Urothelium cell line (cell line): ENCODE measurements at regions not wholly inside any gene's neighbourhood (a gene's known extent, or its start where the extent isn't known, plus 50 kb on each side); places are given as distances from the start of the nearest gene placed in this dataset.

Experiments
- DNase-seq: peaks from one replicate; pipeline ENCODE4 v3.0.0; 2011; ENCODE audit warnings: low spot score, mixed read lengths
- FAIRE-seq: peaks from 2 replicates; lab custom pipeline; 2011; peaks lifted over from hg19 to GRCh38; lab: Jason Lieb, UNC

DNA sequence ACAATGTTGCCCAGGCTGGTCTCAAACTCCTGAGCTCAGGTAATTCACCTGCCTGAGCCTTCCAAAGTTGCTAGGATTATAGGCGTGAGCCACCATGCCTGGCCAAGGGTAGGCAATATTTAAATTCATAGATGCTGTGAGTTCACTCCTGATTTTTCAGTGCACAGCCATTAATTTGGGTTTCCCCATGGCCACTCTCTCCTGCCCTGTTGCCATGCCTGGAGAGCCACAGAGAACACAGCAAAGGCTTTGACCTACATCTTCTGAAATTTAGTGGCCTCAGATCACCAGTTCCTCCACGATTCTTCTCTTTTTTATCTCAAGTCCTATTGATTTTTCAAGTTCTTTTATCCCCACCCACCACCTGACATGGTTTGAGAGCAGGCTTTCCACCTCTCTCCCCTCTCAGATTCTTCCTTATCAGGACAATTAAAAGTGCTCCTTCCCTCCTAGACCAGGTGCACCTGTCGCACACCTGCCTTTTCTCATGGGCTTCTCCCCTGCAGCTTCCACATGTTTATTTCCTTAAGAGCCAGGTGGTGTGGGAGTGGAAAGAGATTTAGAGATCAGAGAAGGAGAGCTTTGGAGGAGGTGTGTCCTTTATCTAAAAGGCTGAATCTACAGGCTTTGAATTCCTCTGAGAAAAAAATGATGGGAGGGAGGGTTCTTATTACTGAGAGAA lies 123.8 kb downstream of the ADRA2A start:
- no peak for DNase-seq
- no peak for FAIRE-seq

DNA sequence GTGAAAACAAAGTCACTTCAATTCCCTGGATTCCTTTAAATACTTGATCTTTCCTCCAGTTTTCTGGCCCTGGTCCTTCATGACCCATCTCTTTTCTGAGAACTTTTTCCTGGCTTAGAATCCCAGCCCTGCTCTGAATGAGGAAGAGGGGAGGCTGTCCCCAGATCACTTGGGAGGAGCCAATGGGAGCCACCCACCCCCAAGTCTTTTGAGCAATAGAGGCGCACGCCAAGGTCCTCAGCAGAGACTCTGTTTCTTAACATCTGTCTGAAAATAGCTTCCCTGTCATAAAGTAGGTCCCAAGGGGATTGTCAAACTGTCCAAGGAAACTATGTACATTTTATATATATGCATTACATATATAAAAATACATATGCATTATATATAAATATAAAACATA lies 126.8 kb downstream of the ADRA2A start:
- FAIRE-seq, result no peak
- DNase-seq, result no peak

DNA sequence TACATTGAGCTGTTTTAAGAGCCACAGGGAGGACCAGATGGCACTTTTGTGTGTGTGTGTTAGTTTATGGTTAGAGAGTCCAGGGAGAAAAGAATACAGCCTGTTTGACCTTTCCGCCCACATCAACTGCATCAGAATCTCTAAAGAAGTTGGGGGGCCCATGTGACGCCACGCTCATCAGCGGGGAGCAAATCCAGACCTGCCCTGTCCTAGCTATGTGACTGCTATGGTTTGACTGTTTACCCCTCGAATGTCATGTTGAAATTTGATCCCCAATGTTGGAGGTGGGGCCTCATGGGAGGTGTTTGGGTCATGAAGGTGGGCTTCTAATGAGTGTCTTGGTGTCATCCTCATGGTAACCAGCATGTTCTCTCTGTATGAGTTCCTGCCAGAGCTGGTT lies 128.0 kb downstream of the ADRA2A start:
- FAIRE-seq (no peak), DNase-seq (no peak)

DNA sequence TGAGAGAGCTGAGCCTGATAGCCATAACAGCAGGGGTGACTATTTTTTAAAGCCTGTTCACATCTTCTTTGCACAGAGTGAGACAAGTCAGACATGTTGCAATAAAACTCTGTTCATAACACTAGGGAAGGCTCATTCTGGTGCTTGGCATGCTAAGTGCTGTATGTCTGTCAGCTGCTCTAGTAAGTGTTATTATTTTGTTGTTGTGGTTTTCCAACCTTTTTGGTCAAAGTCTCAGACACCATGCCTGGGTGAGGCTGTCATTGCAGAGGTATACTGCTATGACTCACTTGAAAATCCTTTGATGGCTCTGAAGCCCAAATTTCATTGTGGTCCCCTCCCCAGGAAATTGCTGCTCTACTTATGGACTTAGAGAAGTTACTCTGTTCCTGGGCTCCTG lies 129.7 kb downstream of the ADRA2A start:
- DNase-seq, result peak; percentile 25
- peak; percentile 35 for FAIRE-seq

DNA sequence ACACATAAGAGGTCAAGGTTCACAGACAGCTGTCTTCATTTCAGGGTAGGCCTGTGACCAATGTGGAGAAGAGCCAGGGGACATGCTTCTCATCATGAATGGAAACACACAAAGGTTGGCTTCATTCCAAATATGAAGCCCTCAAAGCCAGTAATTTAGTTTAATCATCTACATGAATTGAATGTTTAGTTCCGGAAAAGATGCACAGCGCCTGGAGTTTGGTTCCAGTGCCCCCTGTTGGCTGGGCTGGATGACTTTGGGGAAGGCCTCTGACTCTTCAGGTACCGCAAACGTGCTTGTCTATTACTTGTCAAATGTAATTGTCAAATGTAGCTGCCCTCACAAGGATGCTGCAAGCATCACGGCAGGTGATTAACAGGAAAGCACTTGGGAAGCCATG lies 130.7 kb downstream of the ADRA2A start:
- DNase-seq (no peak), FAIRE-seq (no peak)

DNA sequence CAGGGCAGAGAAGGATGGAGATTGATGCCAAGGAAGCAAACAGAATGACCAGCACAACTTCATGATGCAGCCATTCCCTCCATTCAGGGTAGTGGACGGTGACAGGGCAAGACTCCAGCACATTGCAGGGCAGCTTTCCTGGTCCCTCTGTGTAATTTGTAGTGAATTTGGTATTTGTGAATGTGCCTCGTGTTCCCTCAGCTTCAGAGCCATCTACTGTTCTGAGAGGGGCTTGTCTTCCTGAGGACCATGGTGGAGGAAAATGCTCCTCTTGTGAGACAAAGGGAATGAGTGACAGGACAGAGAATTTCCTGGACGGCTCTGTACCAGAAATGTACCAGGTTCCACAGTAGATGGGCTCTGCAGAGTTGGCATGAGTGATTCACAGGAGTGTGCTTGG lies 132.1 kb downstream of the ADRA2A start:
- no peak for FAIRE-seq
- no peak for DNase-seq

DNA sequence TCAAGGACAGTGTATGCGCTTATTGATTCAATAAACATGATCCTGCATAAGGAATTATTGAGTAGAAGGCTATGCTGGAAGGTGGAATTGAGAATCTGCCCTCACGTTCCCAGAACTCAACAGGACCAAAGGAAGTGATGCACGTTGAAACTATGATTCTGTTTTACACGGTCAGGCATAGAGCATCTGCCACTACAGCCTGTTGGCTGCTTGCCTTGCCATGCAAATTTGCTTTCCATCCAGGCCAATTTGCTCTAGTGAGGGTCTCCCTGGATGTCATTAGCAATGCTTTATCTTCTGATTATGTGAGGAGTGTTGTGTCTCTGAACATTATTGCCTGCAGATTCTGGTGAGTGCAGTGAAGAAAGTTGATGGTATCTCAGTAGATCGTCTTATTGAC lies 132.9 kb downstream of the ADRA2A start:
- peak; percentile 48 for FAIRE-seq
- no peak for DNase-seq

DNA sequence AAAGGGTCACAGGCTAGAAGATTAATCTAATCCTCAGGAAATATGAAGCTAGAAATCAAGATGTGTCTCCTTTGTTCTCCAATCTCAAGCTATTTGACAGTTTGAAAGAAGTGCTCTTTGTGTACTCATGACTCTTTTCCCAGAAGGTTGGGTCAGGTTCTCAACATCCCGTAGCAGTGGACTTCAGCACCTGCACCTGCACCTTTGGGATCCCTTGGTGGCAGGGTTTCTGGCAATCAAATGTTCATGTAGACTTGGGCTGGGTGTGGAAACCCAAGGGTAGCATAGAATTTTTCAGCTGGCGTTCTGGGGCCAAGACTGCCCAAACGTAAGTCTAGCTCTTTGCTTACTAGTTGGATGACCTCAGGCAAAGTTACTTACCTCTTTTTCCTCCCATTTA lies 134.4 kb downstream of the ADRA2A start:
- FAIRE-seq (no peak), DNase-seq (no peak)

DNA sequence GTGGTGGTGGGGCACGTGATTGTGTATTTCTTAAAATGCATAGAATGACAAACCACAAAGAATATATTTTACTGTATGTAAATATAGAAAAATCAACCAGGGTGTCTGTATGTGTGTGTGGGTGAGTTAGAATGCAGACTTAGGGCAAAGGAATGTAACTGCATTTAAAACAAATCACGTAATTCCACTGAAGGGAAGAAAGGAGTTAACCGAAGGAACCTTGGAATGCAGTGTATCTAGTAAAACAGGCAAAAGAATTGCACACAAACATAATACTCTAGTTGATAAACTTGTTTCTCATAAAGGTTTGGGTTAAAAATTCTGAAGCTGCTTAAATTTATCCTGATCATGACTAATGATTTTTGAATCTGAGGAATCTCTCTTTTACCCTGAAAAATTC lies 134.9 kb downstream of the ADRA2A start:
- DNase-seq (peak; percentile 41), FAIRE-seq (no peak)

DNA sequence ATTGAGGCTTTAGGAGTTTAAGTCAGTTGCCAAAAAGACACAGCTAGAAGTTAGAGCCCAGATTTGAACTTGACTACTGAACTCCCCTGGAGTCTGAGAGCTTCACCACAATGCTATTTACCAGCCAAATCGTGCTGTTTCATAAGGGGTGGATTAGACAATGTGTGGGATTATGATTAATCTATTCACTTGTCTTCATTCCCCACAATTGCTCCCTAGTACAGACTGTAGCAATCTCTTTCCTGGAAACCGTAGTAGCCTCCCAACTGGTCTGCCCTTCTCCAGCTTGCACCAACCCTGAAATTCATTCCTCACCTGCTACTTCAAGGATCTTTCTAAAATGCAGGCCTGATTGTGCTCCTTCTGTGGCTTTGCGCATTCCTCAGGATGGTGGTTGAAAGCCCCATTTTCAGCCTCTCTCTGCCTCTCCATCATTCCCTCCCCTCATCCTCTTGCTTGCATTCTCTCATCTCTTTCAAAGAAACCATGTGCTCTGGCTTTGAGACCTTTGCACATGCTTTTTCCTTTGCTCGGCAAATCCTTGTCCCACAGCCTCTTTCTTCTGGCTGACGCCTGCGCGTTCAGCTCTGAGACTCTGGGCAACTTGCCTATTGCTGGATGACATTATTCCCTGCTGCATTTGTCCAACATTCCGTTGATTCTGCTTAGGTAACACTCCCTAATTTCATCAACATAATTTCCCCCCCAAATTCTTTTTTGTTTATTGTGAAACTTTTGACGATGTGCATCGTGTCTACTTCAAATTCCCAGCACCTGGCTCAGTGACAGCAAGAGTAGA lies 145.1 kb downstream of the ADRA2A start:
- FAIRE-seq, result no peak

DNA sequence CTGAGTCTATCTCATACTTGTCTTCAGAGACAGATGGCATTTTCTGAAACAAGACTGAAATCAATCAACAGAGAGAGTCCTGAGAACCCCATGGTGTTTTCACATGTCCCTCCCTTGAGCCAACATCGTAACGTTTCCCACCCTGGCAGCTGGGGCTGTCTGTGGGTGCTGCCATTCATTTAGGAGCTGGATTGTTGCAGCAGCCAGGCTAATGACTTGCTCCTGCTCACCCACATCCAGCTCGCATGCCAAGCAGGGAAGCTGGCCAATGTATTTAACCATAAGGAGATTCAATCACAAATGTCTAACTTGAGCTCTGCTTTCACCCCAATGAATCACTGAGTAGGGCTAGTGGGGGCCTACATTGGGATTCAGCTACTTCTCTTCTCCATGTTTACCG lies 146.1 kb downstream of the ADRA2A start:
- FAIRE-seq (no peak), DNase-seq (no peak)

More for the DNA sequence above, 145.1 kb downstream of the ADRA2A start:
- DNase-seq, result no peak

DNA sequence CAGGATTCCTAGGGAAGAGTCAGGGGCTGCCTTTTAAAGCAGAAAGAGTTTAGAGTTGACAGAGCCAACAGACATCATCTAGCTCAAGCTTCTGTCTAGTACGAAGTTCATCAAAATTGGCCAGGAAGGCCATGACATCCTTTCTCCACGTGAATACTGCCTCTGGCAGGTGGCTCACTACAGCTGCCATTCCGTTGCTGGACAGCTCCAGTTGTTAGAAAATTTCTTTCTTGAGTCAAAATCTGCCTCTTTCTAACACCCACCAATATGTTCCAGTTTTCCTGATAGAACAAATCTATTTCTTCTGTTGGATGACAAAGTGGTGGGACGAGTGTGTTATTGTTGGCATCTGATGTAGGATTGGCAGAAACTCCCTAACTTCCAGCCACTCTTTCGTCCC lies 154.9 kb downstream of the ADRA2A start:
- no peak for FAIRE-seq
- no peak for DNase-seq

DNA sequence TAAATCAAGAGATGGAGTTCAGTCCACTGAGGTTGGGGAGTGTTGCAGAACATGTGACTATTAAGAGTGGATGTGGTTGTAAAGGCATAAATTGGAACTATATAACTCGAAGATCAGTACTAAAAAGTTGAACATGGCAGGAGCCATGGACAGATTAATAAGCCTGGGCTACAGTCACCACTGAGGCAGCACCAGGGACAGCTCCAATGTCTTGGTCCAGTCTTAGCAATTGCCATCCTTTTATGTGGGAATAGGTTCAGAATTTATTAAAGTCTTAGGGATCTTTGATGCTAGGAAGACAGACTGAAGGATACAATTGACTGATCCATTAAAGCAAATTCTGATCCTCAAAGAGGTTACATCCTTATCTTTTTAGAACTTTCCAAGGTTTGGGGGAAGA lies 156.6 kb downstream of the ADRA2A start:
- FAIRE-seq, result no peak
- DNase-seq, result no peak

DNA sequence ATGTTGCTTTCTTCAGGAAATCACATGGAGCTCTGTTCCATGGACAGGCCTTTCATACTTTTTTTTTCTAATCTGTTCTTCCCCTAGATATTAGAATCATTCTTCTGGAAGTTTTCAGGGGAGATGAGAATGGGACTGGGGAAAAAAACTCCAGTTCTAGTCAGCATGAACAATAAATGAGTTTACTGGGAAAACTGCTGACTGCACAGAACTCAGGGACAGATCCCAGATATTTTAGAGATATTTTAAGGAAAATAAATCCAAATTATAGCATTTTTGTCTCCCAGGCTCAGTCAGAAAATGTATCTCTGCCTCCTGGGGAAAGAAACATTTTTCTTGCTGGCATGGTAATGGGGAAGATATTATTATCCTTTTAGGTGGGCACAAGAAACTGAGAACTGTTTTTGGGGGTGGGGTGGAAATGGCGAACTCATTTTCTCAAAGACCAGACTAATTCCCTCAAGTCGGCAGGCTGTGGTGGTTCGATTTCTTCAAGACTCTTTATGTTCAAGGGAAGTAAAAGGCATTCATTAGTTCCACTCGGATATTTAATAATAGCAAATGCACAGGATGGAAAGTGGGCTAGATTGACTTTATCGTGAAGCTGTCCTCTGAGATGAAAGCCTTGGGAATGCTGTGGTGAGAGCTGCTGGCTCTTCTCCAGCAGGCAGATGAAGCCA lies 157.5 kb downstream of the ADRA2A start:
- FAIRE-seq (no peak), DNase-seq (no peak)

DNA sequence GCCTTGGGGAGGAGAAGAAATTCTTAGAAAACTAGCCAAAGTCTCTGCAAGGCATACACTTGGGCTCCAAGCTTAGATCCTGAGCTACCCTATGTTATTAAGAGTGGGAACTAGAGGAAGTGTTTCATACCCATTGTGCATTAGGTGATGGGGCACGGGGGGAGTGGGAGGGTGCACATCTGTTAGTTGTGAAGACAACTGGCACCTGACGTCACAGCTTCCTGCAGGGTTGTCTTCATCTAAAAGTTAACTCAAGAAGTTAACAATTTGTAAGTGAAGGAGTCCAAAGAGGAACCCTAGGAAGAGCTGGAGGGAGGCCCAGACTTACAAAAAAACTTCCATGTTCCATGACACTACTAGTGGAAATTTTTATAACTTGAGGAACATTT lies 158.1 kb downstream of the ADRA2A start:
- FAIRE-seq, result no peak
- no peak for DNase-seq

DNA sequence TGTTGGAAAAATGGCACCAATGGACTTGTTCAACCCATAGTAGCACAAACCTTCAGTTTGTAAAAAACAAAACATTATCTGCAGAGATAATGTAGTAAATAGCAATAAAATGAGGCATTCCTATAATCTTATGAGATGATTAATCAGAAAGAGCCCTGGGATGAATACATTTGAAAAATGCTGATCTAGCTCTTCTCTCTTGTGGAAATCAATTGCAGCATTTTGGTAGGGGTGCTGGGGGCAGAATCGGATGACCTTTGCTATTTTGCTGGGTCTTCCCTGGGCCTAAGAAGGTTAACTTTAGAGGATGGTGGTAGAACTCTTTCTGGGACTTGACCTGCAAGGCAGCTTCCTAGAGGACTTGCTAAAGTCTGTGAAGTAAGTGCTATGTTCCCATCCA lies 163.5 kb downstream of the ADRA2A start:
- no peak for FAIRE-seq
- DNase-seq, result no peak

DNA sequence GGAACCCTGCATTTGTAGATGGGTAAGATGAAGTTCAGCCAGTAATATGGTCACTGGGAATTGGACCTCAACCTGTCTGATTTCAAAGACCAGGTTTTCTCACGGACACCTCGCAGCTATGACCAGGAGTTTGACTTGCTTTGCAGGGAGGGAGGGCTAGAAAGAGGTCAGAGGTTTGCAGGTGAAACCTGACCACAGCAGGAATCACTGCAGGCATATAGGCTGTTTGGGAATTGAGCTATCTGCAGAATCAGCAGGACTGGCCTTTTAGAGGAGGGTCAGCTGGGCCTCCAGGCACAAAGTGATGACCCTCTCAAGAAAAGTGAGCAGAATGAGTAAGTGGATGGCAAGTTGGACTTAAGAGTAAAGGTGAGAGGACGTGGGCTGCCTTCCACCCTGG lies 166.3 kb downstream of the ADRA2A start:
- no peak for DNase-seq
- no peak for FAIRE-seq

DNA sequence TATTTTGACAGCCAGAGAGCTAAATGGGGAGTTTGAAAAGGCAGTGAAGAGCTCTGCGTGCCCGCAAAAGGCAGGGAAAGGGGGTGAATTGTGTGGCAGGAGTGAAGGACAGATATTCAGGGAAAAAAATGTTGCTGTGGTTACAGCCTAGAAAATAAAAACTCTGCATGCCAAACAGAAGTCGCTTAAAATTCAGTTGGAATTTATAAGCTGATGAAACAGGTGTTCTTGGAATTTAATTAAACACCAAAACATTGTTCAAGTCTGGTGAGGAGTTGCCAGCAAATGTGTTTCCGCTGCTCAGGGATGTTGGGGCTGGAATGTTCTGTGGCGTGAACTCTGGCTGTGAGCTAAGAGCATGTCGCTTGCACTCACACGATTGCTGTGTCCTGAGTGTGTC lies 169.3 kb downstream of the ADRA2A start:
- no peak for DNase-seq
- FAIRE-seq, result no peak

DNA sequence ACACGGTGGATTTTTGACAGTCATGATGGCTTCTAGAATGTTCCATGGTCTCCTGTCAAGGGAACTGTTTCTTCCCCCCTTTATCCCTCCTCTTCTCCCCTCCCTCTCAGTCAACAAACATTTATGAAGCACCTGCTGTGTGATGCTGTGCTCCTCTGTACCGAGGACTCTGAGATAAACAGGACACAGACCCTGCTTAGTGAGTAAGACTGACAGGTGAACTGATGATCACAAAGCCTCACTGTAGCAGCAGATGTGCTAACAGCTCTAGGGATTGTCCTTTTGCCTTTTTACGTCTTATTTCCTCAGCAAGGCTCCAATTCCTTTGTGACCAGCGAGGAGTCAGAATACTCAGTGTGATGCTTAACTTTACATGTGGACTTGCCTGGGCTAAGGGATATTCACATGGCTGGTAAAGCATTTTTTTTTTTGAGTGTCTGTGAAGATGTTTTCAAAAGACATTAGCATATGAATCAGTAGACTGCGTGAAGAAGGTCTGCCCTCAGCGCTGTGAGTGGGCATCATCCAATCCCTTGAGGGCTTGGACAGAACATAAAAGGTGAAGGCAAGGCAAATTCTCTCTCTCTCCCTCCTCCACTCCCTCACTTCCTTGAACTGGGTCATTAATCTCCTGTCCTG lies 170.1 kb downstream of the ADRA2A start:
- DNase-seq, result no peak
- no peak for FAIRE-seq

DNA sequence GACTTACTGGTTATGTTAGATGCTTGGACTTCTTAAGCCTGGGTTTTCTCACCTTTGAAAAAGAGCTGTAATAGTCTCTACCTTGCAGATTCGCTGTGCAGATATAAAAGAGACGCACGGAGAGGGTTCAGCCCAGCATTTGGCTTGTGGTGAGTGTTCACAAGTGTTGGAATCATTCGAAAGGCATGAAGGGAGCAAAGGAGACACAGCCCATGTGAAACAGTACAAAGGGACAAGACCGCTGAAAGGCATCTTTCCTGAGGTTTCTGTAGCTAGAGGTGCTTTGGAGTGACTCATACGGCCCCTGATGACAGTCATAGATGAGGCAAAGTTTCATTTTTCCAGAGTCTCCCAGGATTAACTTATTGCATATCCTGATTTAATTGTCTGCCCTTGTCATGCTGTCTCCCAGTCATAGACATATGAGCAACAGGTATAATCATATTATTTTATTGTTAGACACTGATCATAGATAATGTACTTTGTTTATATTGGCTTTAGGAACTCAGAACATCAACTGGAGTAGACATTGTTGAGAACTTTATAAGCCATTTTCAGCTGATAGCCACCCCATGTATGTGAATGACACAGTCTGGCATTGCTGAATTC lies 171.1 kb downstream of the ADRA2A start:
- FAIRE-seq (no peak), DNase-seq (peak; percentile 59)

DNA sequence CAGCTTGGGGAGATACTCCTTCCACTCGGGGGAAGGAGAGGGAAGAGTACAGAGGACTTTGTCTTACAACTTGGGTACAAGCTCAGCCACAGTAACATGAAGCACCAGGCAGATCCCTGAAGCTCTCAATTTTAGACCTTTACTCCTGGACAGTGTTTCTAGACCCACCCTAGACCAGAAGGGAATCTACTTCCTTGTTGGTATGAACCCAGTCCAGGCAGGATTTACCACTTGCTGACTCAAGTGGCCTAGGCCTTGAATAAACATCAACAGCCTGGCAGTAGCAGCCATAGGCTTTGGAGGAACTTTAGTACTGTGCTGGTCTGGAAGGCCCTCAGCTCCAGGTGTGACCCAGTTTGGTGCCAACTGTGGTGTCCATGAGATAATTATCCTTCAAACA lies 173.1 kb downstream of the ADRA2A start:
- FAIRE-seq, result no peak
- DNase-seq, result no peak
